Tibial nerve (tissue), 4 donors: ENCODE measurements at regions not wholly inside any gene's neighbourhood (a gene's known extent, or its start where the extent isn't known, plus 50 kb on each side); places are given as distances from the start of the nearest gene placed in this dataset.
A peak's percentile ranks its signal among the peaks of the same experiment; 100 is the strongest.

Experiments
- DNase-seq, 2 donors: peaks; one replicate each; pipeline ENCODE4 v3.0.0-alpha.2; 2019; ENCODE audit warnings: low spot score in 2 of 2
- H3K27ac ChIP-seq, 4 donors: fragments of 200-600 bp; sonication (generic) in 3 of 4; one replicate each; pipeline ENCODE4 v1.5.1; 2017 to 2019; ENCODE audit warnings: mild to moderate bottlenecking in 1 of 4
- H3K27me3 ChIP-seq, 2 donors: fragments of 200-600 bp; sonication (generic) in 1 of 2; one replicate each; pipeline versions ENCODE4 v1.5.1 to v1.6.0; 2017 to 2019
- H3K36me3 ChIP-seq, 3 donors: fragments of 200-600 bp; sonication (generic); one replicate each; pipeline ENCODE4 v1.5.1; 2018 to 2019
- H3K4me1 ChIP-seq, 4 donors: fragments of 200-600 bp; sonication (generic) in 3 of 4; one replicate each; pipeline ENCODE4 v1.5.1; 2017 to 2019
- H3K4me3 ChIP-seq, 4 donors: fragments of 200-600 bp; sonication (generic) in 3 of 4; one replicate each; pipeline ENCODE4 v1.5.1; 2017 to 2019; ENCODE audit warnings: mild to moderate bottlenecking in 1 of 4, moderate library complexity in 1 of 4
- H3K9me3 ChIP-seq, 4 donors: fragments of 200-600 bp; sonication (generic) in 3 of 4; one replicate each; pipeline ENCODE4 v1.5.1; 2017 to 2019
- CTCF ChIP-seq, 5 experiments: fragments of 200-600 bp in 3 of 5; fragments of 450-650 bp in 2 of 5; sonication (generic) in 3 of 5; IDR thresholded peaks; one replicate each; pipeline ENCODE4 v1.5.1; 2016 to 2019; ENCODE audit warnings: antibody characterized with exemption in 5 of 5, mild to moderate bottlenecking in 3 of 5, moderate library complexity in 2 of 5
- EP300 ChIP-seq, 2 donors: sonication (generic); formaldehyde crosslinking; IDR thresholded peaks; one replicate each; pipeline ENCODE4 v1.6.1; 2017; ENCODE audit warnings: antibody characterized with exemption in 2 of 2, mild to moderate bottlenecking in 1 of 2
- POLR2A ChIP-seq, 2 donors: fragments of 450-650 bp; IDR thresholded peaks; one replicate each; pipeline ENCODE4 v1.6.1; 2017; ENCODE audit warnings: antibody characterized with exemption in 2 of 2, mild to moderate bottlenecking in 2 of 2, moderate library complexity in 2 of 2
- WGBS, 2 donors: methylation state at CpG; one replicate each; pipeline ENCODE4 v1.1.5; 2018; 5-methylcytosine and 5-hydroxymethylcytosine counted together

GRCh38 chr14:54148251-54148650 is 191.6 kb upstream of the BMP4 start:
- H3K36me3 ChIP-seq: no peaks in the 10 kb centered on the region
- DNase-seq: no peak

GRCh38 chr14:54152351-54152750 is 195.7 kb upstream of the BMP4 start:
- TF ChIP-seq EP300 (IDR thresholded peaks at IDR 0.05) (no peak), CTCF (IDR thresholded peaks at IDR 0.05) (no peak), POLR2A (IDR thresholded peaks at IDR 0.05) (no peak)
- DNase-seq: no peak
- H3K4me3 ChIP-seq: no peak overlapping the region
- no peaks in the 10 kb centered on the region for H3K4me1 ChIP-seq
- 95% methylated on average over 8 of the region's 8 CpGs for WGBS, 2 donors
- H3K27me3 ChIP-seq: no peaks in the 10 kb centered on the region
- no peaks in the 10 kb centered on the region for H3K36me3 ChIP-seq
- H3K9me3 ChIP-seq: peaks cover 0 to 17% (median 2%) of the 10 kb centered on the region in 4 donors
- H3K27ac ChIP-seq: no peak overlapping the region

More at GRCh38 chr14:54148251-54148650, 191.6 kb upstream of the BMP4 start:
- no peak overlapping the region for H3K4me3 ChIP-seq
- H3K9me3 ChIP-seq: peaks cover 0 to 25% (median 2%) of the 10 kb centered on the region in 4 donors
- H3K27me3 ChIP-seq: no peaks in the 10 kb centered on the region
- WGBS, 2 donors: 93% methylated on average over 3 of the region's 3 CpGs
- H3K27ac ChIP-seq: no peak overlapping the region
- TF ChIP-seq POLR2A (IDR thresholded peaks at IDR 0.05) (no peak), CTCF (IDR thresholded peaks at IDR 0.05) (no peak), EP300 (IDR thresholded peaks at IDR 0.05) (no peak)
- no peaks in the 10 kb centered on the region for H3K4me1 ChIP-seq

- Histone ChIP-seq H3K9me3 (no peaks in the 10 kb centered on the region), H3K4me3 (no peak overlapping the region), H3K27ac (peak overlapping the region in 2 of 4 donors; percentile 61 to 68), H3K36me3 (no peaks in the 10 kb centered on the region), H3K4me1 (peaks cover 0 to 38% (median 0%) of the 10 kb centered on the region in 4 donors), H3K27me3 (no peaks in the 10 kb centered on the region)
- TF ChIP-seq CTCF (IDR thresholded peaks at IDR 0.05) (no peak), EP300 (IDR thresholded peaks at IDR 0.05) (peak in 1 of 2 donors; percentile 28)
- 60 to 61% methylated on average over 8 of the region's 8 CpGs for WGBS, 2 donors
- DNase-seq: no peak
Observed at GRCh38 chr14:54166049-54166950, 209.7 kb upstream of the BMP4 start.

- 88 to 97% methylated on average over 4 of the region's 4 CpGs for WGBS, 2 donors
- H3K4me1 ChIP-seq: peaks cover 0 to 52% (median 0%) of the 10 kb centered on the region in 4 donors
- TF ChIP-seq EP300 (IDR thresholded peaks at IDR 0.05): no peak
- no peak for TF ChIP-seq POLR2A (IDR thresholded peaks at IDR 0.05)
- TF ChIP-seq CTCF (IDR thresholded peaks at IDR 0.05): no peak
- H3K27me3 ChIP-seq: no peaks in the 10 kb centered on the region
- no peak overlapping the region for H3K4me3 ChIP-seq
- no peaks in the 10 kb centered on the region for H3K36me3 ChIP-seq
- peak overlapping the region in 1 of 4 donors; percentile 44 for H3K27ac ChIP-seq
- DNase-seq: no peak
- H3K9me3 ChIP-seq: no peaks in the 10 kb centered on the region
Observed at GRCh38 chr14:54168489-54168888, 211.9 kb upstream of the BMP4 start.

GRCh38 chr14:54169254-54169924 is 212.8 kb upstream of the BMP4 start:
- peak in 1 of 2 donors; percentile 16 for TF ChIP-seq EP300 (IDR thresholded peaks at IDR 0.05)
- no peak for TF ChIP-seq CTCF (IDR thresholded peaks at IDR 0.05)
- H3K4me1 ChIP-seq: peaks cover 0 to 61% (median 0%) of the 10 kb centered on the region in 4 donors
- no peaks in the 10 kb centered on the region for H3K36me3 ChIP-seq
- H3K27ac ChIP-seq: peak overlapping the region in 1 of 4 donors; percentile 37
- WGBS, 2 donors: 56 to 61% methylated on average over 4 of the region's 4 CpGs
- no peaks in the 10 kb centered on the region for H3K9me3 ChIP-seq
- no peaks in the 10 kb centered on the region for H3K27me3 ChIP-seq
- no peak overlapping the region for H3K4me3 ChIP-seq
- peak in 1 of 2 donors; percentile 7 for DNase-seq
